NCI-H128 (cell line): ENCODE measurements at regions not wholly inside any gene's neighbourhood (a gene's known extent, or its start where the extent isn't known, plus 50 kb on each side); places are given as distances from the start of the nearest gene placed in this dataset.

Experiments used
- DNase-seq: peaks from one replicate; lab custom pipeline; 2025; ENCODE audit not compliant: unreplicated experiment; lab: John Stamatoyannopoulos, UW

GRCh38 chr6:16857969-16858592, 96.8 kb upstream of the ATXN1 start:
- DNase-seq: no peak

DNA sequence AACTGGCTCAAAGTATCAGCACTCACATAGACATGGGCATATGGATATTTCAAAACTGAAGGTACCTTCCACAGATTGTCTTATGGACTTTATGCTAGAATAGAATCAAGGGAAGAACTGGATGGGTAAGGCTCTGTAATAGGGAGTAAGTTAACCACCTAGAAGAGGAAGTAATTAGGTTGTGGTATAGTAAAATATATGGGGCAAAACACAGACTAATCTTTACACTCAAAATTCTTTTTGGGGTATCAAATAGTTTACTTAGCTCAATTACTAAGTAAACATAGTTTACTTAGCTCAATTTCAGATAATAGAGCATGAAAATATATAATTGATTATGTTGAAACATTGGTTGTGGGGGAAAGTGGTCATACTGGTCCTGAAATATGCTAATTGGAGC, 94.2 kb upstream of the ATXN1 start:
- no peak for DNase-seq

- no peak for DNase-seq
Measured at GRCh38 chr6:16854986-16855385, 93.7 kb upstream of the ATXN1 start.

GRCh38 chr6:16852671-16853070, 91.4 kb upstream of the ATXN1 start:
- no peak for DNase-seq

DNA sequence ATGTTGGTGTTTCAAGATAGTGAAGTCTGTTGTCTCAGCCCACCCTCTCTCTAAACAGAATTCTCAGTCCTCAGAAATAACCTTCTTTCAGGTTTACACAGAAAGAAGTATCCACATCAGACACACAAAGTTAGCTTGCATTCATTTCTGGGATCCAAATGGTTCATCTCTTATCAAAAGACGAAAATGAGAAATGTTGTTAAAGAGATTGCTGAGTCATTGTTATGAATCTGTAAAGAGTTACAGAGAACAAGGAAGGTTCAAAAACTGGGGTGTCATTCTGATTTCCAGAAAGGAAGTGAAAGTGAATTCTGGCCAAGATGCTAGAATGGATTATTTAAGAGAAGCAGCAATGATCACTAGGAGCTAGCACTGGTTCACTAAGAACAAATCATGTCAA, 90.5 kb upstream of the ATXN1 start:
- DNase-seq: no peak

DNA sequence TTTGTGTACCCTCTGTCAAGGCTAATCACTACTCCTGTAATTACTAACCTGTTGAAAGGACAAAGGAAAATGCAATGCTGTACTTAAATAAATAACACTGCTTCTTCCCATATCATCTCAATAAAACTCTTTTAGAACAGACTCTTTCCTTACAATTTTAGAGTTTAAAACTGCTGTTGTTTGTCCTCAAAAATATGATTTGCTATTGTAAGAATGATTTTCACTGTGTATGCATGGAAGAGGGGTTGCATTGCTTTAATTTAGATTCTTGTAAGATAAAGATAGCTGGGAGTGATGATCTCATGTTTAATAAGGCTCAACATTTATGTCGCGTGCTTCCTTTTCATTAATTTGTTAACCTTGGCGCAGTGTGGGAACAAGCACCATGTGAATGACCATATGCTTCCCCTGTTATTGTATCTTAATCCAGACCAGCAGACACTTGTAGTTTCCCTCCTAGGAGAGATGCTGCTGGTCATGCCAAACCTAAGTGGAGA, 89.8 kb upstream of the ATXN1 start:
- no peak for DNase-seq

DNA sequence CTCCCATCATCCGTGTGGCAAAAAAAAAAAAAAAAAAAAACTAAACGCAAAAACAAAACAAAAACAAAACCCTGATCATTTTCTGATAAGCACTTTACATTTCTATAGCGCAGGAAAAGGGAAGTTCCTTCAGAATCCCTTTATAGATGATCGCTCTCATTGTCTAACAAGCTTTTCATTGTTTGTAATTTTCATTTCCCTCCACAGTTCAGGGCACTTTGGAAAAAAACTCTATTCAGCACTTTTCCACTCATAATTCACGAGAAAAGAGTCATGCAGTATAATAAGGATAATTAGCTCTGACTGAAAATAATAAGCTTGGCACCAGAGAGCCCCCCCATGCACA, 89.4 kb upstream of the ATXN1 start:
- DNase-seq: no peak

DNA sequence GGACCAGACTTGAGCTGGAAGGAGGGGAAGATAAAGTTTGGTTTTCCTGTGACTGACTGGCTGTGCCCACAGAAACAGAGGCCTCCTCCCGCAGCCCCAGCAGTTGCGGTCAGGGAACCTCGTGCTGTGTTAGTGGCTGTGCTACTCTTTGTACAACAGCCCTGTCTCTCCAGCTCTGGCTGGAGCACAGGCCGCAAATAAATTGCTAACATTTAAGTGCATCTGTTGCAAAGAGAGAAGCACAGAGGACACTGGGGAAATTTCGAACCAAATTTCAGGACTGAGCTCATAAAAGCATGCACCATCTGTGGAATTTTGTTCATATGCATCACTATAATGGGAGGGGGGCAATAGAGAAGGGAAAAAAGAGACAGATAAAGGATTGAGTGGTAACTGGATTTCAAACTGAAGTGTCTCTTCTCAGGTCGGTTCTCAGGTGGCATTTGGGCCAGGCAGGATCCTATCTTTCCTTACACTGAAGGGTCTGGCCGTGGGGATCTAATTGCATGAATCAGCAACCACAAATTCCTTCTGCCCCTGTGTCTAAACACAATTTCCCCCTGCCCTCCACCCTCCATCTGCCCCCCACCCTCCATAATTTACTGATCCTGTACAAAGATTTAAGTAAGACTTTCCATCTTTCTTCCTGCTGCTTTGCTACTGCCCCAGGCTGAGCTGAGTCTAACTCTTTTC, 88.9 kb upstream of the ATXN1 start:
- no peak for DNase-seq

DNA sequence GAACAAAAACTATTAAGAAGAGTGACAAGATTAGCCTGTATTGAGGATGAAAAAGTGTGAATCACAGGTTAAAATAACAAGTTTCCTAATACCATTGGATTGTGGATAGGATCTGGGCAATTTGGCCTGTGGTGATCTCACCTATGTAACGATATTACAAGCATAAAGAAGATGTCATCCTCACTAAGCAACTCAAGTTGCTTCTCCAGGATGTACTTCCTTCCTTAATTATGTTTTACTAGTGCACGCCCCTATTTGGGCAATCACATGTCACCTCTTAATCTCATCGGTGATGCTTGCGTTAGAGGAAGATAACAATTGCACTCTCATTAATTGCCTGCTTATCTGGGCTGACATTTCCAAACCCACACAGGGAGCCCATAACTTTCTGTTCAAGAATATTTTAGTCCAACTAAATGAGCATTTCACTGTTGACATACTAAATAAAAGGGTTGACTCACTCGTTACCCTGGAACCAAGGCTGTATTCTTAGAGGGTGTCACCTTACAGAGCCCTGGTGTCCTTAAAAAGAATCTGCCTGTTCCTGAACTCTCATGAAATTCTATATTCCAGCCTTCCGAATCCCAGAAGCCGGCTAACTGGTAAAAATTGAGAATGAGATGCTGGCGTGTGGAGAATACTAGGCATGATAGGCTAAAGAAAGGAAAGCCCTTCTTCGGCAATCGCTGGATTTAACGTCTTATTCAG, 88.2 kb upstream of the ATXN1 start:
- no peak for DNase-seq

- DNase-seq: no peak
Measured at GRCh38 chr6:16846399-16846778, 85.1 kb upstream of the ATXN1 start.

DNA sequence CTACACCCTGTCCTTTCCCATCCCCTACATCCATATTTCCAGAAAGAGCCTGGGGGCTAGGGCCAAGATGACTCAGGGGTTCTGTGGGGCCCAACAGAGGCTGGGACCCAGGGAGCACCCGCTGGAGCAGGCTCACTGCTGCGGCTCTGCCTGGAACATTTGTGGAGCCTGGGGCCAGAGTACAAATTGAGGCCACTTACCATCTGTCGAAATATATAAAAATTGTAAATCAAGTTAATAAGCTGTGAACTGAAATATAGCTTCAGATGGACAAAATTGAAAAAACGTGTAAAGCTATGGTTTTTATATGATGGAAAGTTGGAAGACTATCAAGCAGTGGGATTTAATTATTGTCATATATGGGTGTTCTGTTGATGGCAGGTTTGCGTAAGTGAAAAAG, 82.9 kb upstream of the ATXN1 start:
- no peak for DNase-seq

DNA sequence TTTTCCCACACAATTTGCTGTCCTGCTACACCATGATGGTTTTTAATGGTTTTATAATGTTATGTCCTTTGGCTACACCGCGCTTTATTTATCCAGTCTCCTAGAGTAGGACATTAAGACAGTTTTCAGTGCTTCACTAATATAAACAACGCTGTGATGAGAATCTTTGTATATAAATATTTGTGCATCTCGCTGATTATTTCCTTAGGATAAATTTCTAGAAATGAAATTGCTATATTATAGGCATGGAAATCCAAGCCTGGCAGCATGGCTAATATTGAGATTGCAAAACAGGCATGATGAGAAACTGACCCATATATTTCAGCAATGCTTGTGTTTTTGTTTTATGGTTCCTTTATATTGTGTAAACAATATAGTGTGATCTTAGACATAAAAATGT, 81.4 kb upstream of the ATXN1 start:
- DNase-seq: no peak

DNA sequence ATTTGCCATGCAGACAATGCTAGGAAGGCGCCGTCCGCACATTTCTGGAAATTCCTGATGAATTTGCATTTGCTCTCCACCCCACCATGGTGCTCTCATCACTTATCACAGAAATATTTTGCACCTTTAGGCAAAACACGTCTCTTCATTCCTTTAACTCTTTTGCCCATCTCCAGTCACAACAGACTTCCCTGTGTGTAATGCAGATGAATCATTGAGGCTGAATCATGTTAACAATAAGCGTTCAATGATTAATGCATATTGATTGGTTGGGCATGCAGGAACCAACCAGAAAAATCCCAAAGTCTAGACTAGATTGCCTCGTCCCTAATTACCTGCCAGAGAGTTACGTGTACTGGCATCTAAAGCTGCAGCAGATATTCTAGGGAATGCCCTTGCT, 80.0 kb upstream of the ATXN1 start:
- no peak for DNase-seq

- DNase-seq: no peak
Measured at GRCh38 chr6:16840725-16841124, 79.5 kb upstream of the ATXN1 start.

DNA sequence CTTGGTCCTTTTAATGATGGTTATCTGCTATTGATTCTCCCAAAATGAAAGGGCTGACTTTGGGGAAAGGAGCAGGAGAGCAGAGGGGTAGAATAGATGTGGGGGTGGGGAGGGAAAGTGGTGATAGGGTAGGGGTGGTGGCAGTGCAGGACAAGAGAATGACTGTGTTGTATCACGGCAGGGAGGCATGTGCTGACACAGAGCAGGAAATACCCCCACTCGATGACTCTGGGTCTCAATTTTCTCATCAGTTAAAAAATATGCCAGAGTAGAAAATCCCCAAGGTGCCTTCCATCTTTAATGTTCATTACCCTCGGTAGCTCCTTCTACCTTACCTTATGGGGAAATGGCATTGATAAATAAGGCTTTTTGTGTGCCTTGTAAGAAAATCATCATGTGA, 79.0 kb upstream of the ATXN1 start:
- no peak for DNase-seq

- DNase-seq: no peak
Measured at GRCh38 chr6:16839631-16840179, 78.4 kb upstream of the ATXN1 start.

DNA sequence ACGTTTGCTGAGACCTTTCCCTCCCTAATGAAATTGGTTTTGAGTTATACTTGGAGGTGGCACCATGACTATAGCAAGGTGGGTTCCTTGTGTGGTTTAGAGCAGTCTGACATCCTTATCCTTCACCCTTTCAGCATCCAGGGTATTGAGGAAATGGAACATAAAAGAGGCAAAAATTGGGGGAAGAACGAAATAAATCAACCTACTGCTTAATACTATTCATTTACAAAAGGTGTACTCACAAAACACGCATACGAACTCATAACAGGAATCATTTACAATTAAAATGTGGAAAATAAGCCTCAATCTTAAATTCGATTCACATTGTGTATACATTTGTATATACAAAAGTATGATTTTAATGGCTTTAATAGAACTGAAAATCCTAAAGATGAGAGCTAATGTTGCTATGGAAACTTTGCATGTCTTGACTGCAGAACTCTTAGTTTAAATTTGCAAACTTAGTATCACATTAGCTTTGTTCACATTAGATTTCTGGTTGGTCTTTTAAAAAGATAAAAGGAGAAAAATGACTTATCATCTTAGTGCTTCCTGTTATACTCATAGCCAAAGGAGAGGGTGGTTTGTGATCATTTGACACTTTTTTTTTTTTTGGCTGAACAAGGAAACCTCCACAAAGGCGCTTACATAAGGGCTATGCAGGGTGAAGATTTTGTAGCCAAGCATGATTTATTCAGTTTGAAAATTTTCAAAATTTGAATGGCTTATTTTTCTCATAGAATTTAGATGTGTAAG, 76.1 kb upstream of the ATXN1 start:
- DNase-seq: no peak

GRCh38 chr6:16836144-16836981, 75.1 kb upstream of the ATXN1 start:
- DNase-seq: no peak

DNA sequence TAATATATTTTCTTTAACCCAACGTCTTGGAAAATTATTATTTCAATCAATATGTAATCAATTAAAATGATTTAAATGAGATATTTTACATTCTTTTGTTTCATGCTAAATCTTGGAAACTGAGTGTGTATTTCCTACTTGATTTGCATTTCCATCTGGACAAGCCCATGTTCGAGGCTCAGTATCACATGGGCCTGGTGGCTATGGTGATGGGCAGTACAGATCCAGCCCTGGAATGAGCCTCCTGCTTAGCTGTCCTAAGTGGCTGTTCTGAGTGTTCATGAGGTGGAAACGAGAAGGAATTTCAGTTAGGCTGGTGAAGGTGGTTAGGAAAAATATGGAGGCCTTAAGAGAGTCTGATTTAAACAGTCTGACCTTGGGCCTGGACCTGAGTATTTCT, 73.0 kb upstream of the ATXN1 start:
- no peak for DNase-seq

DNA sequence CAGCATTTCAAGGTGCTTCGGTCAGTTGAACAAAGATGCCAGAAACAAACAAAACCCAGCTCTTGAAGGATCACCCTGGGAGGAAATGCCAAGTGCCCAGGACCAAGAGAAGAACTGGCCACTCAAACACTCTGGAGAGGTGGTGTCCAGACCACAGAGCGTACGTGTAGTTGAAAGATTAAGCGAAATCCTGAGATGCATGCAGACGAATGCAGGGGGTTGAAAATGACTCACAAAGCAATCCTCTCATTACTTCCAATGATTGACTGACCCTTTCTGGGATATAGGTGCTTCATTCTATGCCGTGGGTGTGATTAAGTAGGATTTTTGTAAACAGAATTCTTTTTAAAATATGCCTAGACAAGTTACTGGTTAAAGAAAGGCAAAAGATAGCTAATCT, 71.5 kb upstream of the ATXN1 start:
- DNase-seq: no peak
